WTC11 (cell line): ENCODE measurements at regions not wholly inside any gene's neighbourhood (a gene's known extent, or its start where the extent isn't known, plus 50 kb on each side); places are given as distances from the start of the nearest gene placed in this dataset.

Experiments
- ATAC-seq: fragments of 200-7000 bp; cut with Tn5 transposase; 2 replicates; pipeline ENCODE4 v1.10.0; 2021; ENCODE audit warnings: mild to moderate bottlenecking, moderate library complexity
- CTCF ChIA-PET: fragments of 300-600 bp; sonication (Branson Sonifier 250); formaldehyde crosslinking; loops from one replicate; lab custom pipeline; 2021; ENCODE audit warnings: antibody characterized with exemption; lab: Charles Lee
- POLR2A ChIA-PET: fragments of 350-600 bp; sonication (Branson Sonifier 250); formaldehyde crosslinking; loops from one replicate; lab custom pipeline; 2021; ENCODE audit warnings: antibody characterized with exemption; lab: Charles Lee
- DNase-seq: peaks from one replicate; pipeline ENCODE4 v3.0.0; 2021; ENCODE audit warnings: low spot score
- H3K27ac Mint-ChIP-seq: 2 replicates; pipeline ENCODE4 v1.8.0; 2021; ENCODE audit warnings: mixed read lengths
- H3K27me3 Mint-ChIP-seq: 2 replicates; pipeline ENCODE4 v1.8.0; 2021; ENCODE audit warnings: low read depth, mild to moderate bottlenecking, moderate library complexity, mixed read lengths
- H3K36me3 Mint-ChIP-seq: 2 replicates; pipeline ENCODE4 v1.8.0; 2021; ENCODE audit warnings: mixed read lengths
- H3K4me1 Mint-ChIP-seq: 2 replicates; pipeline ENCODE4 v1.8.0; 2022; ENCODE audit warnings: mixed read lengths
- H3K4me3 Mint-ChIP-seq: 2 replicates; pipeline ENCODE4 v1.8.0; 2021; ENCODE audit warnings: mild to moderate bottlenecking, moderate library complexity, mixed read lengths
- H3K9me3 Mint-ChIP-seq: 2 replicates; pipeline ENCODE4 v1.8.0; 2021; ENCODE audit warnings: mixed read lengths
- AFF4 ChIP-seq: sonication (generic); formaldehyde crosslinking; IDR thresholded peaks from 2 replicates; pipeline ENCODE4 v1.8.1; 2023; ENCODE audit warnings: mild to moderate bottlenecking, missing genetic modification reagents, borderline replicate concordance
- CDX4 ChIP-seq: fragments of 250-450 bp; sonication (Bioruptor Pico); IDR thresholded peaks from 2 replicates; pipeline ENCODE4 v1.9.0; 2021; ENCODE audit warnings: moderate library complexity, mild to moderate bottlenecking, inconsistent platforms, borderline replicate concordance
- CREM ChIP-seq: sonication (generic); formaldehyde crosslinking; IDR thresholded peaks from 2 replicates; pipeline ENCODE4 v1.8.1; 2022; ENCODE audit warnings: mild to moderate bottlenecking, missing genetic modification reagents, moderate library complexity
- E2F4 ChIP-seq: sonication (generic); formaldehyde crosslinking; IDR thresholded peaks from 2 replicates; pipeline ENCODE4 v1.8.1; 2022; ENCODE audit warnings: low read depth, mild to moderate bottlenecking, moderate library complexity, missing genetic modification reagents, borderline replicate concordance
- ERG ChIP-seq: fragments of 250-450 bp; sonication (Bioruptor Pico); IDR thresholded peaks from 2 replicates; pipeline ENCODE4 v1.8.0; 2021; ENCODE audit warnings: mild to moderate bottlenecking
- GTF2I ChIP-seq: fragments of 250-450 bp; sonication (Bioruptor Pico); conservative IDR thresholded peaks from 2 replicates; pipeline ENCODE4 v1.4.0; 2021; ENCODE audit warnings: mild to moderate bottlenecking
- HMGXB4 ChIP-seq: sonication (generic); formaldehyde crosslinking; IDR thresholded peaks from 2 replicates; pipeline ENCODE4 v1.8.1; 2023; ENCODE audit warnings: mild to moderate bottlenecking, moderate library complexity, missing genetic modification reagents
- JAZF1 ChIP-seq: fragments of 250-450 bp; sonication (Bioruptor Pico); IDR thresholded peaks from 2 replicates; pipeline ENCODE4 v1.9.0; 2021; ENCODE audit warnings: moderate library complexity, mild to moderate bottlenecking, inconsistent platforms
- JUN ChIP-seq: sonication (generic); formaldehyde crosslinking; IDR thresholded peaks from 2 replicates; pipeline ENCODE4 v1.8.0; 2023; ENCODE audit warnings: mild to moderate bottlenecking, missing genetic modification reagents
- MYBL2 ChIP-seq: sonication (generic); formaldehyde crosslinking; IDR thresholded peaks from 2 replicates; pipeline ENCODE4 v1.8.1; 2023; ENCODE audit warnings: mild to moderate bottlenecking, moderate library complexity, missing genetic modification reagents
- NFE2L1 ChIP-seq: sonication (generic); formaldehyde crosslinking; IDR thresholded peaks from 2 replicates; pipeline ENCODE4 v1.8.1; 2023; ENCODE audit warnings: missing genetic modification reagents
- USF2 ChIP-seq: sonication (generic); formaldehyde crosslinking; IDR thresholded peaks from 2 replicates; pipeline ENCODE4 v1.8.1; 2023; ENCODE audit warnings: mild to moderate bottlenecking, missing genetic modification reagents, moderate library complexity
- ZNF425 ChIP-seq: fragments of 250-450 bp; sonication (Bioruptor Pico); conservative IDR thresholded peaks from 2 replicates; pipeline ENCODE4 v1.9.0; 2021; ENCODE audit warnings: mild to moderate bottlenecking
- ZNF512 ChIP-seq: sonication (generic); formaldehyde crosslinking; IDR thresholded peaks from 2 replicates; pipeline ENCODE4 v1.8.1; 2022; ENCODE audit warnings: missing genetic modification reagents, borderline replicate concordance

- no peak overlapping the region for H3K4me3 Mint-ChIP-seq
- no peak for ATAC-seq
- ChIA-PET CTCF (no interaction called here), POLR2A (interaction anchor here (1.1 kb wide), 1 partner anchor 52 kb away, joined by 3 read pairs; no protein-coding TSS in a partner anchor)
- H3K27ac Mint-ChIP-seq = no peak overlapping the region; the same call in 1 of the 2 replicates
- peaks cover 54% of the 10 kb centered on the region for H3K4me1 Mint-ChIP-seq
- TF ChIP-seq GTF2I (CRISPR knock-in tag) (no peak), NFE2L1 (CRISPR knock-in tag) (no peak), AFF4 (CRISPR knock-in tag) (no peak), ERG (CRISPR knock-in tag) (no peak), HMGXB4 (CRISPR knock-in tag) (no peak), JUN (CRISPR knock-in tag) (no peak), MYBL2 (CRISPR knock-in tag) (no peak), CREM (no peak), JAZF1 (CRISPR knock-in tag) (no peak)
- H3K36me3 Mint-ChIP-seq = no peaks in the 10 kb centered on the region
- no peak for DNase-seq
- no peaks in the 10 kb centered on the region; the same call in 1 of the 2 replicates for H3K27me3 Mint-ChIP-seq
- H3K9me3 Mint-ChIP-seq = no peaks in the 10 kb centered on the region
Observed at GRCh38 chr6:158920311-158920905, 79.6 kb downstream of the RSPH3 start.

- ChIA-PET POLR2A (interaction anchor here (1.1 kb wide), 1 partner anchor 51 kb away, joined by 3 read pairs; no protein-coding TSS in a partner anchor), CTCF (no interaction called here)
- H3K9me3 Mint-ChIP-seq = peaks cover 3% of the 10 kb centered on the region
- no peak overlapping the region for H3K27ac Mint-ChIP-seq
- no peak for DNase-seq
- no peak overlapping the region for H3K4me3 Mint-ChIP-seq
- ATAC-seq = no peak
- H3K4me1 Mint-ChIP-seq = peaks cover 52% of the 10 kb centered on the region
- H3K36me3 Mint-ChIP-seq = no peaks in the 10 kb centered on the region
- no peaks in the 10 kb centered on the region; the same call in 1 of the 2 replicates for H3K27me3 Mint-ChIP-seq
- TF ChIP-seq ZNF425 (CRISPR knock-in tag) (no peak), HMGXB4 (CRISPR knock-in tag) (no peak), CDX4 (CRISPR knock-in tag) (no peak), E2F4 (no peak), ZNF512 (no peak), ERG (CRISPR knock-in tag) (no peak), USF2 (CRISPR knock-in tag) (no peak)
Observed at GRCh38 chr6:158919865-158920264, 80.1 kb downstream of the RSPH3 start.
